Uterus (tissue), 2 donors: ENCODE measurements at regions not wholly inside any gene's neighbourhood (a gene's known extent, or its start where the extent isn't known, plus 50 kb on each side); places are given as distances from the start of the nearest gene placed in this dataset.

ENCODE experiments used
- POLR2A ChIP-seq, 2 donors: fragments of 450-650 bp; IDR thresholded peaks; one replicate each; pipeline ENCODE4 v1.6.1; 2016; ENCODE audit warnings: antibody characterized with exemption in 2 of 2, mild to moderate bottlenecking in 1 of 2, moderate library complexity in 1 of 2
- TF ChIP-seq, protein P1 (sequence below), 4 experiments: fragments of 200-600 bp in 2 of 4; fragments of 450-650 bp in 2 of 4; sonication (generic) in 2 of 4; IDR thresholded peaks; one replicate each; pipeline ENCODE4 v1.5.1; 2016 to 2019; ENCODE audit warnings: antibody characterized with exemption in 4 of 4, mild to moderate bottlenecking in 2 of 4, moderate library complexity in 1 of 4

DNA sequence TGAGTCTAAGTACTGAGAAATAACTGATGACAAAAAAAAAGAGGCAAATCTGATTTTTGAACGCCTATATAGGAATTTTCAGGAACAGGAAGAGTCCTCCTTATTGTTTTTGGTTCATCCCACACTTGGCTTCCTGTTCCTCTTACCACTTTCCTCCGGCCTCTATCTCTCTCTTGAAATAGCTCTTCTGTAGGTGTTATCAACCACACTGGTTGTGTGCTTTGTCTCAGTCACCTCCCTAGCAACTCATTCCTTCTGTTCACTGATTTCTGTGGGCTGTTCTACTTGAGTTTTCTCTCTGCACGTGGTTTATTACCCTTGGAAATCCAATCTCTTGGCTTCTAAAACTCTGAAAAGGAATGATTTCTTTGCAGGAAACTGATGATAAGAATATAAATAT, 78.7 kb upstream of the C11orf87 start:
- TF ChIP-seq, protein P1, sequence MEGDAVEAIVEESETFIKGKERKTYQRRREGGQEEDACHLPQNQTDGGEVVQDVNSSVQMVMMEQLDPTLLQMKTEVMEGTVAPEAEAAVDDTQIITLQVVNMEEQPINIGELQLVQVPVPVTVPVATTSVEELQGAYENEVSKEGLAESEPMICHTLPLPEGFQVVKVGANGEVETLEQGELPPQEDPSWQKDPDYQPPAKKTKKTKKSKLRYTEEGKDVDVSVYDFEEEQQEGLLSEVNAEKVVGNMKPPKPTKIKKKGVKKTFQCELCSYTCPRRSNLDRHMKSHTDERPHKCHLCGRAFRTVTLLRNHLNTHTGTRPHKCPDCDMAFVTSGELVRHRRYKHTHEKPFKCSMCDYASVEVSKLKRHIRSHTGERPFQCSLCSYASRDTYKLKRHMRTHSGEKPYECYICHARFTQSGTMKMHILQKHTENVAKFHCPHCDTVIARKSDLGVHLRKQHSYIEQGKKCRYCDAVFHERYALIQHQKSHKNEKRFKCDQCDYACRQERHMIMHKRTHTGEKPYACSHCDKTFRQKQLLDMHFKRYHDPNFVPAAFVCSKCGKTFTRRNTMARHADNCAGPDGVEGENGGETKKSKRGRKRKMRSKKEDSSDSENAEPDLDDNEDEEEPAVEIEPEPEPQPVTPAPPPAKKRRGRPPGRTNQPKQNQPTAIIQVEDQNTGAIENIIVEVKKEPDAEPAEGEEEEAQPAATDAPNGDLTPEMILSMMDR (IDR thresholded peaks at IDR 0.05) = no peak
- TF ChIP-seq POLR2A (IDR thresholded peaks at IDR 0.05) = no peak
